SK-N-SH (cell line): ENCODE measurements at regions not wholly inside any gene's neighbourhood (a gene's known extent, or its start where the extent isn't known, plus 50 kb on each side); places are given as distances from the start of the nearest gene placed in this dataset.

ENCODE experiments used
- GABPA ChIP-seq: IDR thresholded peaks from 2 replicates; pipeline ENCODE4 v1.4.0; 2012; ENCODE audit warnings: low read depth, mild to moderate bottlenecking
- TAF1 ChIP-seq: IDR thresholded peaks from 2 replicates; pipeline ENCODE4 v1.6.1; 2012; ENCODE audit warnings: low read depth, mild to moderate bottlenecking, low read length, moderate library complexity, borderline replicate concordance

GRCh38 chr7:13604178-13604577 is 385.3 kb downstream of the ETV1 start:
- TF ChIP-seq TAF1 (no peak), GABPA (no peak)
